Panc1 (cell line): ENCODE measurements at regions not wholly inside any gene's neighbourhood (a gene's known extent, or its start where the extent isn't known, plus 50 kb on each side); places are given as distances from the start of the nearest gene placed in this dataset.

Experiments
- ATAC-seq: fragments of 200-7000 bp; cut with Tn5 transposase; 2 replicates; pipeline ENCODE4 v1.9.1; 2020; ENCODE audit warnings: mild to moderate bottlenecking, moderate library complexity
- BruUV-seq: library from RNA; stranded (reverse); fragments of 400-500 nt; replicated peaks from 2 replicates; lab custom pipeline; 2021; lab: Mats Ljungman, UMichigan
- CTCF ChIA-PET: fragments of 300-600 bp; sonication (Branson Sonifier 250); formaldehyde crosslinking; loops from one replicate; lab custom pipeline; 2022; ENCODE audit warnings: antibody characterized with exemption; lab: Charles Lee
- POLR2A ChIA-PET: fragments of 300-600 bp; sonication (Branson Sonifier 250); formaldehyde crosslinking; loops from one replicate; lab custom pipeline; 2022; ENCODE audit warnings: antibody characterized with exemption; lab: Charles Lee
- DNase-seq: peaks from one replicate; pipeline ENCODE4 v3.0.0-alpha.2; 2010; ENCODE audit warnings: low read depth, low spot score
- H3K27ac ChIP-seq: 2 replicates; pipeline ENCODE4 v1.5.1; 2011; ENCODE audit warnings: mild to moderate bottlenecking, low read length, inconsistent platforms
- H3K27me3 ChIP-seq: fragments of 200-500 bp; sonication (Bioruptor generic); 2 replicates; pipeline ENCODE4 v1.6.0; 2014; ENCODE audit warnings: low read length, inconsistent platforms; ENCODE audit not compliant: control insufficient read depth, insufficient read depth
- H3K36me3 ChIP-seq: fragments of 200-500 bp; sonication (Bioruptor generic); 2 replicates; pipeline ENCODE4 v1.5.1; 2014; ENCODE audit warnings: inconsistent platforms, mild to moderate bottlenecking, low read length, moderate library complexity; ENCODE audit not compliant: control insufficient read depth, insufficient read depth
- H3K4me1 ChIP-seq: 2 replicates; pipeline ENCODE4 v1.5.1; 2011; ENCODE audit warnings: inconsistent platforms, mild to moderate bottlenecking, low read length, moderate library complexity; ENCODE audit not compliant: control insufficient read depth, insufficient read depth
- H3K4me3 ChIP-seq, 2 experiments: 2 replicates each; pipeline ENCODE4 v1.5.1; 2011 to 2012; ENCODE audit warnings: low read depth in 2 of 2, low read length in 2 of 2, mild to moderate bottlenecking in 2 of 2, inconsistent platforms in 1 of 2, moderate library complexity in 1 of 2
- H3K9me3 ChIP-seq: fragments of 200-500 bp; sonication (Bioruptor generic); 2 replicates; pipeline ENCODE4 v1.5.1; 2014; ENCODE audit warnings: low read depth, mild to moderate bottlenecking, inconsistent platforms, low read length, moderate library complexity; ENCODE audit not compliant: control insufficient read depth, insufficient read depth
- POLR2AphosphoS5 ChIP-seq: IDR thresholded peaks from 2 replicates; pipeline ENCODE4 v1.6.1; 2012; ENCODE audit warnings: mild to moderate bottlenecking, low read depth, low read length, moderate library complexity
- SIN3A ChIP-seq: IDR thresholded peaks from 2 replicates; pipeline ENCODE4 v1.6.1; 2012; ENCODE audit warnings: low read depth, mild to moderate bottlenecking, low read length, moderate library complexity, borderline replicate concordance; ENCODE audit not compliant: insufficient read depth
- TCF7L2 ChIP-seq: IDR thresholded peaks from 2 replicates; pipeline ENCODE4 v1.6.1; 2011; ENCODE audit warnings: mild to moderate bottlenecking, low read depth, low read length, inconsistent platforms
- in situ Hi-C: cut with HindIII; loops from 2 replicates; pipeline ENCODE4 v1.10.0; 2016; ENCODE audit warnings: low sequenced_read_pairs, low pct_unique_long_range_greater_than_20kb
- intact Hi-C: fragments of 100-400 bp; cut with micrococcal nuclease; formaldehyde crosslinking; loops from one replicate; pipeline ENCODE4 v1.10.0; 2022; ENCODE audit not compliant: unreplicated experiment
- TF ChIP-seq, protein P1 (sequence below): fragments of 450-650 bp; IDR thresholded peaks from 2 replicates; pipeline ENCODE4 v1.5.1; 2017; ENCODE audit warnings: mild to moderate bottlenecking
- TF ChIP-seq, protein P2 (sequence below), 2 experiments: IDR thresholded peaks; 2 replicates each; pipeline ENCODE4 v1.6.1; 2011 to 2012; ENCODE audit warnings: low read depth in 2 of 2, control low read depth in 1 of 2, low read length in 1 of 2, mild to moderate bottlenecking in 1 of 2, moderate library complexity in 1 of 2; ENCODE audit not compliant: insufficient read depth in 1 of 2

DNA sequence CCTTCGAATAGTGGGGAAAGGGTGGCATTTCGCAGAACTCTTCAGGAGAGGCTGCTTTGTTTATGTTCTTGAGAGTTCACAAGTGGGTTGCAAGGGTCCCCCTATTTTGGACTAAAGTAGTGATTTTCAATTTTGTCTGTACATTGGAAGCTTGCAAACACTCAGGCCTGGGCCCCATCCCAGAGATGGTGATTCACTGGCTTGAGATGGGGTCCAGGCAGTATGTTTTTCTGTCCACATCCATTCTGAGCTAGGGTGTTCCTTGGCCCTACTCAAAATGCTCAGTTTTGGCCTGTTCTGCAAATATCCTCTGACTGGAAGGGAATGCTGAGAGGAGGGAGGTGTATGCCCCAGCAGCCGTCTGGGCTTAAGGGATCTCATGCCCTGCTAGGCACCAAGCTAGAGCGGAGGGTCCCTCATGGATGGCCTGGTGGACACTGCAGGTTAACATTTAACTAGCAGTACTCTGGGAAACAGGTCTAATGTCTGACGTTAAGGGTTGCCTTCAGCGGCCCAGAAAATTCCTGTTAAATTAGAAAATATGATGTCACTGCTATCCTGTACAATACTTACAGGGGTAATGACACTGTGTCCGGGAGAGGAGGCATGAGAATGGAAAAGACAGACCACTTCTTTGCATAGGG lies 181.4 kb downstream of the OPA1 start:
- H3K27me3 ChIP-seq = no peaks in the 10 kb centered on the region
- POLR2A ChIA-PET = interaction anchor here (0.6 kb wide), 1 partner anchor 276 kb away, joined by 3 read pairs; no protein-coding TSS in a partner anchor
- no peak for ATAC-seq
- H3K27ac ChIP-seq = no peak overlapping the region
- H3K4me3 ChIP-seq = no peak overlapping the region
- CTCF ChIA-PET = no interaction called here
- H3K4me1 ChIP-seq = no peaks in the 10 kb centered on the region
- intact Hi-C loops = no loop called here
- no peak for TF ChIP-seq TCF7L2
- TF ChIP-seq, protein P1, sequence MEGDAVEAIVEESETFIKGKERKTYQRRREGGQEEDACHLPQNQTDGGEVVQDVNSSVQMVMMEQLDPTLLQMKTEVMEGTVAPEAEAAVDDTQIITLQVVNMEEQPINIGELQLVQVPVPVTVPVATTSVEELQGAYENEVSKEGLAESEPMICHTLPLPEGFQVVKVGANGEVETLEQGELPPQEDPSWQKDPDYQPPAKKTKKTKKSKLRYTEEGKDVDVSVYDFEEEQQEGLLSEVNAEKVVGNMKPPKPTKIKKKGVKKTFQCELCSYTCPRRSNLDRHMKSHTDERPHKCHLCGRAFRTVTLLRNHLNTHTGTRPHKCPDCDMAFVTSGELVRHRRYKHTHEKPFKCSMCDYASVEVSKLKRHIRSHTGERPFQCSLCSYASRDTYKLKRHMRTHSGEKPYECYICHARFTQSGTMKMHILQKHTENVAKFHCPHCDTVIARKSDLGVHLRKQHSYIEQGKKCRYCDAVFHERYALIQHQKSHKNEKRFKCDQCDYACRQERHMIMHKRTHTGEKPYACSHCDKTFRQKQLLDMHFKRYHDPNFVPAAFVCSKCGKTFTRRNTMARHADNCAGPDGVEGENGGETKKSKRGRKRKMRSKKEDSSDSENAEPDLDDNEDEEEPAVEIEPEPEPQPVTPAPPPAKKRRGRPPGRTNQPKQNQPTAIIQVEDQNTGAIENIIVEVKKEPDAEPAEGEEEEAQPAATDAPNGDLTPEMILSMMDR = no peak
- DNase-seq = no peak
- BruUV-seq = no TSS peak
- H3K9me3 ChIP-seq = no peaks in the 10 kb centered on the region
- in situ Hi-C loops = loop anchor here (25.0 kb wide), 1 partner anchor 538 kb away; no protein-coding TSS in a partner anchor
- no peaks in the 10 kb centered on the region for H3K36me3 ChIP-seq

DNA sequence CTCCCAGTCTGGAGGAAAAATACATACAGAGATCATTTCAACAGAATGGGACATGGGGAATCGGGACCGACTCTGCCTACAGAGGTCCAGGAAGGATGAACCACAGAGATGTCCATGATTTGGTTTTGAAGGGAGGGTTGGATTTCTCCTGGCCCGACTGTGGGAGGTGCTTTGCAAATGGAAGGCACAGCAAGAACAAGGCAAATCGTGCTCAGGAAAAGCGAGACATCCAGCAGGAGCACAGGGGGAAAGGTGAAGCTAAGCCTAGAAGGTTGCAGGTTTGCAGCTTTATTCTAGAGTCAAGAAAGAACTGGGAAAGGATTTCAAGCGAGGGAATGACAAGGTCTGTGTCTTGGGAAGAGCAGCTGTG lies 181.9 kb downstream of the OPA1 start:
- Histone ChIP-seq H3K4me1 (no peaks in the 10 kb centered on the region), H3K27ac (no peak overlapping the region), H3K27me3 (no peaks in the 10 kb centered on the region), H3K36me3 (no peaks in the 10 kb centered on the region), H3K9me3 (no peaks in the 10 kb centered on the region), H3K4me3 (no peak overlapping the region)
- ChIA-PET POLR2A (no interaction called here), CTCF (no interaction called here)
- ATAC-seq (no peak), DNase-seq (no peak)
- intact Hi-C loops (no loop called here), in situ Hi-C loops (loop anchor here (25.0 kb wide), 1 partner anchor 537 kb away; no protein-coding TSS in a partner anchor)
- TF ChIP-seq, protein P2, sequence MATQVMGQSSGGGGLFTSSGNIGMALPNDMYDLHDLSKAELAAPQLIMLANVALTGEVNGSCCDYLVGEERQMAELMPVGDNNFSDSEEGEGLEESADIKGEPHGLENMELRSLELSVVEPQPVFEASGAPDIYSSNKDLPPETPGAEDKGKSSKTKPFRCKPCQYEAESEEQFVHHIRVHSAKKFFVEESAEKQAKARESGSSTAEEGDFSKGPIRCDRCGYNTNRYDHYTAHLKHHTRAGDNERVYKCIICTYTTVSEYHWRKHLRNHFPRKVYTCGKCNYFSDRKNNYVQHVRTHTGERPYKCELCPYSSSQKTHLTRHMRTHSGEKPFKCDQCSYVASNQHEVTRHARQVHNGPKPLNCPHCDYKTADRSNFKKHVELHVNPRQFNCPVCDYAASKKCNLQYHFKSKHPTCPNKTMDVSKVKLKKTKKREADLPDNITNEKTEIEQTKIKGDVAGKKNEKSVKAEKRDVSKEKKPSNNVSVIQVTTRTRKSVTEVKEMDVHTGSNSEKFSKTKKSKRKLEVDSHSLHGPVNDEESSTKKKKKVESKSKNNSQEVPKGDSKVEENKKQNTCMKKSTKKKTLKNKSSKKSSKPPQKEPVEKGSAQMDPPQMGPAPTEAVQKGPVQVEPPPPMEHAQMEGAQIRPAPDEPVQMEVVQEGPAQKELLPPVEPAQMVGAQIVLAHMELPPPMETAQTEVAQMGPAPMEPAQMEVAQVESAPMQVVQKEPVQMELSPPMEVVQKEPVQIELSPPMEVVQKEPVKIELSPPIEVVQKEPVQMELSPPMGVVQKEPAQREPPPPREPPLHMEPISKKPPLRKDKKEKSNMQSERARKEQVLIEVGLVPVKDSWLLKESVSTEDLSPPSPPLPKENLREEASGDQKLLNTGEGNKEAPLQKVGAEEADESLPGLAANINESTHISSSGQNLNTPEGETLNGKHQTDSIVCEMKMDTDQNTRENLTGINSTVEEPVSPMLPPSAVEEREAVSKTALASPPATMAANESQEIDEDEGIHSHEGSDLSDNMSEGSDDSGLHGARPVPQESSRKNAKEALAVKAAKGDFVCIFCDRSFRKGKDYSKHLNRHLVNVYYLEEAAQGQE (IDR thresholded peaks at IDR 0.05; ENCODE audit: insufficient read depth in 1 of 2, low read depth in 2 of 2, low read length in 1 of 2) = no peak
- TF ChIP-seq POLR2AphosphoS5 (no peak), TCF7L2 (no peak), SIN3A (no peak)
- TF ChIP-seq, protein P1 = no peak
- BruUV-seq = no TSS peak
